Loucy (cell line): ENCODE measurements at regions not wholly inside any gene's neighbourhood (a gene's known extent, or its start where the extent isn't known, plus 50 kb on each side); places are given as distances from the start of the nearest gene placed in this dataset.

Experiments
- H2AFZ ChIP-seq: fragments of 200-600 bp; sonication (generic); 2 replicates; pipeline ENCODE4 v1.6.0; 2016; ENCODE audit warnings: antibody characterized with exemption, mild to moderate bottlenecking, low read length, moderate library complexity
- H3F3A ChIP-seq: fragments of 200-600 bp; 2 replicates; pipeline ENCODE4 v1.6.0; 2016; ENCODE audit warnings: antibody characterized with exemption, low read depth, mild to moderate bottlenecking
- H3K27me3 ChIP-seq: fragments of 200-600 bp; sonication (generic); 2 replicates; pipeline ENCODE4 v1.6.1; 2014; ENCODE audit warnings: low read length, mild to moderate bottlenecking; ENCODE audit not compliant: insufficient read depth, poor library complexity, severe bottlenecking
- H3K36me3 ChIP-seq: fragments of 200-600 bp; sonication (generic); 2 replicates; pipeline ENCODE4 v1.6.1; 2016; ENCODE audit warnings: low read length; ENCODE audit not compliant: insufficient read depth
- H3K4me1 ChIP-seq: fragments of 200-600 bp; sonication (generic); 2 replicates; pipeline ENCODE4 v1.5.1; 2014; ENCODE audit warnings: low read length, mild to moderate bottlenecking; ENCODE audit not compliant: insufficient read depth, poor library complexity, severe bottlenecking
- H3K4me2 ChIP-seq: fragments of 200-600 bp; sonication (generic); 2 replicates; pipeline ENCODE4 v1.6.0; 2014; ENCODE audit warnings: antibody characterized with exemption, low read length, low read depth, mild to moderate bottlenecking; ENCODE audit not compliant: poor library complexity, severe bottlenecking
- H3K4me3 ChIP-seq: fragments of 200-600 bp; sonication (generic); 2 replicates; pipeline ENCODE4 v1.5.1; 2014; ENCODE audit warnings: low read length, mild to moderate bottlenecking, mixed read lengths; ENCODE audit not compliant: poor library complexity, severe bottlenecking
- H3K79me2 ChIP-seq: fragments of 200-600 bp; sonication (generic); 2 replicates; pipeline ENCODE4 v1.6.1; 2014; ENCODE audit warnings: low read length; ENCODE audit not compliant: insufficient read depth
- H3K9ac ChIP-seq: fragments of 200-600 bp; sonication (generic); 2 replicates; pipeline ENCODE4 v1.6.0; 2014; ENCODE audit warnings: mild to moderate bottlenecking, low read depth, low read length, moderate library complexity; ENCODE audit not compliant: poor library complexity, severe bottlenecking
- H3K9me2 ChIP-seq: fragments of 200-600 bp; sonication (generic); replicated peaks from 2 replicates; pipeline ENCODE4 v1.6.1; 2016; ENCODE audit warnings: low read depth, low read length, mixed read lengths
- H3K9me3 ChIP-seq: fragments of 200-600 bp; sonication (generic); 2 replicates; pipeline ENCODE4 v1.6.1; 2014; ENCODE audit warnings: mild to moderate bottlenecking, antibody characterized with exemption, low read length, low read depth; ENCODE audit not compliant: insufficient read depth
- H4K20me1 ChIP-seq: fragments of 200-600 bp; sonication (generic); 2 replicates; pipeline ENCODE4 v1.6.0; 2014; ENCODE audit warnings: antibody characterized with exemption, low read length, mild to moderate bottlenecking; ENCODE audit not compliant: insufficient read depth, poor library complexity, severe bottlenecking
- EZH2phosphoT487 ChIP-seq: fragments of 200-600 bp; IDR thresholded peaks from 2 replicates; pipeline ENCODE4 v1.6.1; 2018; ENCODE audit warnings: antibody characterized with exemption, mild to moderate bottlenecking, moderate library complexity, borderline replicate concordance
- TF ChIP-seq, protein P1 (sequence below): fragments of 200-600 bp; sonication (generic); conservative IDR thresholded peaks from 2 replicates; pipeline ENCODE4 v1.5.1; 2014; ENCODE audit warnings: mild to moderate bottlenecking, antibody characterized with exemption, low read length

DNA sequence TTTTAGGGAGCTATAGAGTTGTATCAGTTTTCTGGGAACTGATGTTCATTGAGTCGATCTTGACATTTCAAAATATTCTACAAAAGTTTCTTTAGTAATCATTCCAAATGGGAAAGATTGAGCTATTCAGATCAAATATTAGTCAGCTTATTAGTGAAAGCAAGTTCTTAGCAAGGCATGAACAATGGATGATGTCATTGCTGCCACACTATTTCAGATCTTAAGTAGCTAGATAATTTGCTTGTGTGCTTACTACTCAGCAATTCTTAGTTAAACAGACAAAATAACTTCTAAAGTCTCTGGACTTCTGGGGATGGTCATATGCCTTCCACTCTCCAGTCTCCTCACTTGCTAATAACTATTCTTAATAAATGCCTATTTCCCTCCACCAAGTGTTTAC lies 69.0 kb upstream of the CDH8 start:
- Histone ChIP-seq H3F3A (no peaks in the 10 kb centered on the region), H3K9me2 (no peaks in the 10 kb centered on the region), H3K27me3 (no peaks in the 10 kb centered on the region), H2AFZ (no peak overlapping the region), H3K9ac (no peak overlapping the region), H3K4me2 (no peak overlapping the region), H4K20me1 (no peaks in the 10 kb centered on the region), H3K79me2 (no peaks in the 10 kb centered on the region), H3K4me1 (no peaks in the 10 kb centered on the region), H3K4me3 (no peak overlapping the region), H3K9me3 (no peaks in the 10 kb centered on the region), H3K36me3 (no peaks in the 10 kb centered on the region)
- TF ChIP-seq, protein P1, sequence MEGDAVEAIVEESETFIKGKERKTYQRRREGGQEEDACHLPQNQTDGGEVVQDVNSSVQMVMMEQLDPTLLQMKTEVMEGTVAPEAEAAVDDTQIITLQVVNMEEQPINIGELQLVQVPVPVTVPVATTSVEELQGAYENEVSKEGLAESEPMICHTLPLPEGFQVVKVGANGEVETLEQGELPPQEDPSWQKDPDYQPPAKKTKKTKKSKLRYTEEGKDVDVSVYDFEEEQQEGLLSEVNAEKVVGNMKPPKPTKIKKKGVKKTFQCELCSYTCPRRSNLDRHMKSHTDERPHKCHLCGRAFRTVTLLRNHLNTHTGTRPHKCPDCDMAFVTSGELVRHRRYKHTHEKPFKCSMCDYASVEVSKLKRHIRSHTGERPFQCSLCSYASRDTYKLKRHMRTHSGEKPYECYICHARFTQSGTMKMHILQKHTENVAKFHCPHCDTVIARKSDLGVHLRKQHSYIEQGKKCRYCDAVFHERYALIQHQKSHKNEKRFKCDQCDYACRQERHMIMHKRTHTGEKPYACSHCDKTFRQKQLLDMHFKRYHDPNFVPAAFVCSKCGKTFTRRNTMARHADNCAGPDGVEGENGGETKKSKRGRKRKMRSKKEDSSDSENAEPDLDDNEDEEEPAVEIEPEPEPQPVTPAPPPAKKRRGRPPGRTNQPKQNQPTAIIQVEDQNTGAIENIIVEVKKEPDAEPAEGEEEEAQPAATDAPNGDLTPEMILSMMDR: no peak
- no peak for TF ChIP-seq EZH2phosphoT487

DNA sequence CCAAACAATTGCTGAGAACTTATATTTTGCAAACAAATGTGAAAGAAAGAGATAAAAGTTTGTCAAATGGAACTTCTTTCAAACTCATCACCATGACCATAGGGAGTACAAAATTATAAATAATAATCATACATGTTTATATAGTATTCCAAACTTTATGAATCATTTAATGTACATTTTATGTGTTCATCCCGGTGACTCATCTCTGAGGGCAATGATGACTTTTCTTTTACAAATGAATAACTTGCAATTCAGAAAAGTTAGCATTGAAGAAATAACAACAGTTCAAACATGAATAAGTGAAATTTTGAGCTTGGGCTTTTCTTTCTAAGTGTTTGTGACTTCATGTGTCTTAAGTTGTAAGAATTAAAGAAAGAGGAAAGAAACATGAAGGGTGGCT lies 66.3 kb upstream of the CDH8 start:
- Histone ChIP-seq H3K9me3 (no peaks in the 10 kb centered on the region), H2AFZ (no peak overlapping the region), H3K9me2 (no peaks in the 10 kb centered on the region), H3K4me3 (no peak overlapping the region), H3K4me2 (no peak overlapping the region), H3K9ac (no peak overlapping the region), H3F3A (no peaks in the 10 kb centered on the region), H3K79me2 (no peaks in the 10 kb centered on the region), H4K20me1 (no peaks in the 10 kb centered on the region), H3K27me3 (no peaks in the 10 kb centered on the region), H3K36me3 (no peaks in the 10 kb centered on the region), H3K4me1 (no peaks in the 10 kb centered on the region)
- TF ChIP-seq, protein P1: no peak
- TF ChIP-seq EZH2phosphoT487: no peak

DNA sequence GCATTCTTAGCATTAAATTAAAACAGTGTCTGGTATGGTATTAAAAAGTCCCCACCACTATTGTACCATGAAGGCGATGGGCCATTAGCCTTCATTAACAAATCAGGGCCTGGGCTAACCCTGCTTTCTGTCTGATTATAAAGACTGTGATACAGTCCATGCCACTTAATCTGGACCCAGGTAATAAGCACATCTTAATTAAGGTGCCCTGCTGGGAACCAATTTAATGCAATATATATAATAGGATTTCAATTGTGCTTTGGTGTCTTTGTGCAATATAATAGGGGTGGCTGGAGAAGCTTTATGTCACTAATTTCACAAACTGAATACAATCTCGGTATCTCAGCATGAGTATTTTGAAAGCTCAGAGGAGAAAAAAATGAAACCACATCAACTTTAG lies 64.4 kb upstream of the CDH8 start:
- no peak overlapping the region for H3K4me2 ChIP-seq
- H4K20me1 ChIP-seq: no peaks in the 10 kb centered on the region
- H3K9ac ChIP-seq: no peak overlapping the region
- no peaks in the 10 kb centered on the region for H3K27me3 ChIP-seq
- TF ChIP-seq EZH2phosphoT487: no peak
- TF ChIP-seq, protein P1: no peak
- no peak overlapping the region for H2AFZ ChIP-seq
- no peaks in the 10 kb centered on the region for H3K9me2 ChIP-seq
- H3K9me3 ChIP-seq: no peaks in the 10 kb centered on the region
- H3K4me1 ChIP-seq: no peaks in the 10 kb centered on the region
- H3K4me3 ChIP-seq: no peak overlapping the region
- H3K79me2 ChIP-seq: no peaks in the 10 kb centered on the region
- no peaks in the 10 kb centered on the region for H3K36me3 ChIP-seq
- H3F3A ChIP-seq: no peaks in the 10 kb centered on the region
